ENCODE measurements at regions not wholly inside any gene's neighbourhood (a gene's known extent, or its start where the extent isn't known, plus 50 kb on each side); places are given as distances from the start of the nearest gene placed in this dataset.

- Histone ChIP-seq H3K4me3 (no peak overlapping the region), H3K27ac (no peak overlapping the region), H3K4me1 (ENCODE audit: insufficient read depth) (peaks cover 16% of the 10 kb centered on the region), H3K9me2 (replicated peaks; ENCODE audit: insufficient read depth) (no peaks in the 10 kb centered on the region), H3K9me3 (ENCODE audit: low read depth) (no peaks in the 10 kb centered on the region), H3K27me3 (no peaks in the 10 kb centered on the region), H3K4me2 (no peak overlapping the region), H3K36me3 (replicated peaks; ENCODE audit: insufficient read depth, low read depth) (no peaks in the 10 kb centered on the region), H4K20me1 (ENCODE audit: insufficient read depth, poor library complexity, severe bottlenecking) (no peaks in the 10 kb centered on the region), H3K79me2 (no peaks in the 10 kb centered on the region), H2AFZ (no peak overlapping the region)
- no peak for TF ChIP-seq EZH2 (IDR thresholded peaks at IDR 0.05; ENCODE audit: borderline replicate concordance)
- TF ChIP-seq EZH2phosphoT487 (IDR thresholded peaks at IDR 0.05; ENCODE audit: low read depth, severe bottlenecking, unreplicated experiment) = no peak
- TF ChIP-seq, protein P1, sequence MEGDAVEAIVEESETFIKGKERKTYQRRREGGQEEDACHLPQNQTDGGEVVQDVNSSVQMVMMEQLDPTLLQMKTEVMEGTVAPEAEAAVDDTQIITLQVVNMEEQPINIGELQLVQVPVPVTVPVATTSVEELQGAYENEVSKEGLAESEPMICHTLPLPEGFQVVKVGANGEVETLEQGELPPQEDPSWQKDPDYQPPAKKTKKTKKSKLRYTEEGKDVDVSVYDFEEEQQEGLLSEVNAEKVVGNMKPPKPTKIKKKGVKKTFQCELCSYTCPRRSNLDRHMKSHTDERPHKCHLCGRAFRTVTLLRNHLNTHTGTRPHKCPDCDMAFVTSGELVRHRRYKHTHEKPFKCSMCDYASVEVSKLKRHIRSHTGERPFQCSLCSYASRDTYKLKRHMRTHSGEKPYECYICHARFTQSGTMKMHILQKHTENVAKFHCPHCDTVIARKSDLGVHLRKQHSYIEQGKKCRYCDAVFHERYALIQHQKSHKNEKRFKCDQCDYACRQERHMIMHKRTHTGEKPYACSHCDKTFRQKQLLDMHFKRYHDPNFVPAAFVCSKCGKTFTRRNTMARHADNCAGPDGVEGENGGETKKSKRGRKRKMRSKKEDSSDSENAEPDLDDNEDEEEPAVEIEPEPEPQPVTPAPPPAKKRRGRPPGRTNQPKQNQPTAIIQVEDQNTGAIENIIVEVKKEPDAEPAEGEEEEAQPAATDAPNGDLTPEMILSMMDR (IDR thresholded peaks at IDR 0.05; ENCODE audit: poor library complexity) = no peak
- no peak for DNase-seq (ENCODE audit: low spot score)
- WGBS (ENCODE audit: low lambda C conversion rate, missing lambda C conversion rate) = 96% methylated on average over 6 of the region's 6 CpGs
Observed at GRCh38 chr10:11680496-11680895, 61.7 kb upstream of the ECHDC3 start.

DNA sequence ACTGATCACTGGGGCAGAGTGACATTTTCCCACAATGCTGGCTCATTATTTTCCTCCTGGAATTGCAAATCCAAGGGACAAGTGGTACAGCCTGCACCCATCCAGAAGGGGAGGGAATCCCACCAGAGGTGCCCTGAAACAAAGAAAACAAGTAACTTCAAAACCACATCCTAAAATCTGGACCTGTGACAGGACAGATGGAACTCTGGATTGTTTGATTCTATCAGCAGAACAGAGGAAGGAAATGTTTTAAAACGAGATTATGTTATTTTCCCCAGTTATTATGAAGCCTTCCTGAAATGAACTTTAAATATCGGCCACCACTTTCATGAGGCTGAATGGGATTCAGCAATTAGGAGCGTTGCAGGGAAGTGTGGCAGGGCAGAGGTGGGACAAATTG is 62.2 kb upstream of the ECHDC3 start:
- Histone ChIP-seq H3K9me2 (replicated peaks; ENCODE audit: insufficient read depth) (no peaks in the 10 kb centered on the region), H3K27me3 (no peaks in the 10 kb centered on the region), H3K4me3 (no peak overlapping the region), H3K79me2 (no peaks in the 10 kb centered on the region), H3K4me1 (ENCODE audit: insufficient read depth) (peaks cover 11% of the 10 kb centered on the region), H4K20me1 (ENCODE audit: insufficient read depth, poor library complexity, severe bottlenecking) (no peaks in the 10 kb centered on the region), H3K36me3 (replicated peaks; ENCODE audit: insufficient read depth, low read depth) (no peaks in the 10 kb centered on the region), H3K4me2 (no peak overlapping the region), H3K9me3 (ENCODE audit: low read depth) (no peaks in the 10 kb centered on the region), H3K27ac (no peak overlapping the region), H2AFZ (no peak overlapping the region)
- WGBS (ENCODE audit: low lambda C conversion rate, missing lambda C conversion rate) = 69% methylated on average over 3 of the region's 3 CpGs
- no peak for TF ChIP-seq EZH2 (IDR thresholded peaks at IDR 0.05; ENCODE audit: borderline replicate concordance)
- TF ChIP-seq, protein P1 (IDR thresholded peaks at IDR 0.05; ENCODE audit: poor library complexity) = no peak
- no peak for TF ChIP-seq EZH2phosphoT487 (IDR thresholded peaks at IDR 0.05; ENCODE audit: low read depth, severe bottlenecking, unreplicated experiment)
- DNase-seq (ENCODE audit: low spot score) = no peak

- Histone ChIP-seq H3K4me1 (ENCODE audit: insufficient read depth) (peaks cover 6% of the 10 kb centered on the region), H3K4me3 (no peak overlapping the region), H3K79me2 (no peaks in the 10 kb centered on the region), H3K27me3 (no peaks in the 10 kb centered on the region), H3K9me3 (ENCODE audit: low read depth) (no peaks in the 10 kb centered on the region), H3K9me2 (replicated peaks; ENCODE audit: insufficient read depth) (no peaks in the 10 kb centered on the region), H2AFZ (no peak overlapping the region), H3K4me2 (no peak overlapping the region), H3K27ac (no peak overlapping the region), H4K20me1 (ENCODE audit: insufficient read depth, poor library complexity, severe bottlenecking) (no peaks in the 10 kb centered on the region), H3K36me3 (replicated peaks; ENCODE audit: insufficient read depth, low read depth) (no peaks in the 10 kb centered on the region)
- 94% methylated on average over 17 of the region's 17 CpGs for WGBS (ENCODE audit: low lambda C conversion rate, missing lambda C conversion rate)
- no peak for DNase-seq (ENCODE audit: low spot score)
- TF ChIP-seq, protein P1 (IDR thresholded peaks at IDR 0.05; ENCODE audit: poor library complexity) = no peak
- TF ChIP-seq EZH2 (IDR thresholded peaks at IDR 0.05; ENCODE audit: borderline replicate concordance) (no peak), EZH2phosphoT487 (IDR thresholded peaks at IDR 0.05; ENCODE audit: low read depth, severe bottlenecking, unreplicated experiment) (no peak)
Observed at GRCh38 chr10:11678074-11678793, 63.9 kb upstream of the ECHDC3 start.
